Upper lobe of left lung (tissue), 4 donors: ENCODE measurements at regions not wholly inside any gene's neighbourhood (a gene's known extent, or its start where the extent isn't known, plus 50 kb on each side); places are given as distances from the start of the nearest gene placed in this dataset.

ENCODE experiments used
- EP300 ChIP-seq, 4 donors: sonication (generic); formaldehyde crosslinking; IDR thresholded peaks; one replicate each; pipeline ENCODE4 v1.5.1; 2017; ENCODE audit warnings: antibody characterized with exemption in 4 of 4, control low read depth in 2 of 4
- POLR2A ChIP-seq, 4 donors: fragments of 450-650 bp; IDR thresholded peaks; one replicate each; pipeline ENCODE4 v1.5.1; 2016 to 2017; ENCODE audit warnings: antibody characterized with exemption in 4 of 4, mild to moderate bottlenecking in 2 of 4
- POLR2AphosphoS5 ChIP-seq, 2 donors: sonication (generic); formaldehyde crosslinking; IDR thresholded peaks; one replicate each; pipeline ENCODE4 v1.5.1; 2017; ENCODE audit warnings: antibody characterized with exemption in 2 of 2
- TF ChIP-seq, protein P1 (sequence below), 6 experiments: fragments of 450-650 bp in 4 of 6; fragments of 200-600 bp in 2 of 6; sonication (generic) in 2 of 6; IDR thresholded peaks; one replicate each; pipeline ENCODE4 v1.5.1; 2016 to 2019; ENCODE audit warnings: antibody characterized with exemption in 6 of 6

DNA sequence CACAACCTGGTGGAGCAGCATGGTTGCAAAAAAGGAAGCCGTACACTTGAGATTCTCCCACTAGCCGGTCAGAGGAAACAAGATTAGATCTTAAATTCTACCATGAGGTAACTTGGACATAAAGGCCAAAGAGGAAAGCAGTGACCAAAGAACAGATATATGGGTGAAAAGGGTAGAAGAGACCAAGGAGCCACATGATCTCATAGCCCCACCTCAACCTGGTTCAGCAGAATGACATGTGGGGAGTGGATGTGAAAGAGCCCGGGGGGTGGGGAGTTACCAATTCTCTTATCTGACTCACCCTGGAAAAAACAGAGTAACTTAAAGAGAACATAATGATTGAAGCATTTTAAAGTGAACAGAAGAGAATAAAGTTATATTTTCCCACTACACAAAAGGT lies 683.0 kb downstream of the DSC3 start:
- TF ChIP-seq, protein P1, sequence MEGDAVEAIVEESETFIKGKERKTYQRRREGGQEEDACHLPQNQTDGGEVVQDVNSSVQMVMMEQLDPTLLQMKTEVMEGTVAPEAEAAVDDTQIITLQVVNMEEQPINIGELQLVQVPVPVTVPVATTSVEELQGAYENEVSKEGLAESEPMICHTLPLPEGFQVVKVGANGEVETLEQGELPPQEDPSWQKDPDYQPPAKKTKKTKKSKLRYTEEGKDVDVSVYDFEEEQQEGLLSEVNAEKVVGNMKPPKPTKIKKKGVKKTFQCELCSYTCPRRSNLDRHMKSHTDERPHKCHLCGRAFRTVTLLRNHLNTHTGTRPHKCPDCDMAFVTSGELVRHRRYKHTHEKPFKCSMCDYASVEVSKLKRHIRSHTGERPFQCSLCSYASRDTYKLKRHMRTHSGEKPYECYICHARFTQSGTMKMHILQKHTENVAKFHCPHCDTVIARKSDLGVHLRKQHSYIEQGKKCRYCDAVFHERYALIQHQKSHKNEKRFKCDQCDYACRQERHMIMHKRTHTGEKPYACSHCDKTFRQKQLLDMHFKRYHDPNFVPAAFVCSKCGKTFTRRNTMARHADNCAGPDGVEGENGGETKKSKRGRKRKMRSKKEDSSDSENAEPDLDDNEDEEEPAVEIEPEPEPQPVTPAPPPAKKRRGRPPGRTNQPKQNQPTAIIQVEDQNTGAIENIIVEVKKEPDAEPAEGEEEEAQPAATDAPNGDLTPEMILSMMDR (IDR thresholded peaks at IDR 0.05) = no peak
- TF ChIP-seq POLR2A (IDR thresholded peaks at IDR 0.05) = no peak
- TF ChIP-seq POLR2AphosphoS5 (IDR thresholded peaks at IDR 0.05) = no peak
- no peak for TF ChIP-seq EP300 (IDR thresholded peaks at IDR 0.05)
